Muscle layer of duodenum (tissue), 2 donors: ENCODE measurements at regions not wholly inside any gene's neighbourhood (a gene's known extent, or its start where the extent isn't known, plus 50 kb on each side); places are given as distances from the start of the nearest gene placed in this dataset.

Experiments used
- H3K27ac ChIP-seq: one replicate; pipeline ENCODE4 v1.7.0; 2013; ENCODE audit warnings: mild to moderate bottlenecking, low read length
- H3K27me3 ChIP-seq: one replicate; pipeline ENCODE4 v1.7.0; 2013; ENCODE audit warnings: low read depth, mild to moderate bottlenecking, control low read depth, low read length
- H3K36me3 ChIP-seq, 2 donors: one replicate each; pipeline ENCODE4 v1.7.0; 2013; ENCODE audit warnings: low read length in 2 of 2, control low read depth in 1 of 2, mild to moderate bottlenecking in 1 of 2; ENCODE audit not compliant: insufficient read depth in 2 of 2, control insufficient read depth in 1 of 2
- H3K4me1 ChIP-seq, 2 donors: one replicate each; pipeline ENCODE4 v1.7.0; 2013; ENCODE audit warnings: low read length in 2 of 2, mild to moderate bottlenecking in 2 of 2, control low read depth in 1 of 2, moderate library complexity in 1 of 2; ENCODE audit not compliant: insufficient read depth in 2 of 2, control insufficient read depth in 1 of 2
- H3K4me3 ChIP-seq, 2 donors: one replicate each; pipeline ENCODE4 v1.7.0; 2013; ENCODE audit warnings: low read length in 2 of 2, low read depth in 1 of 2, mild to moderate bottlenecking in 1 of 2
- H3K9me3 ChIP-seq, 2 donors: one replicate each; pipeline ENCODE4 v1.7.0; 2013; ENCODE audit warnings: low read length in 2 of 2, control low read depth in 1 of 2, mild to moderate bottlenecking in 1 of 2; ENCODE audit not compliant: control insufficient read depth in 1 of 2
- donor health status: healthy.

DNA sequence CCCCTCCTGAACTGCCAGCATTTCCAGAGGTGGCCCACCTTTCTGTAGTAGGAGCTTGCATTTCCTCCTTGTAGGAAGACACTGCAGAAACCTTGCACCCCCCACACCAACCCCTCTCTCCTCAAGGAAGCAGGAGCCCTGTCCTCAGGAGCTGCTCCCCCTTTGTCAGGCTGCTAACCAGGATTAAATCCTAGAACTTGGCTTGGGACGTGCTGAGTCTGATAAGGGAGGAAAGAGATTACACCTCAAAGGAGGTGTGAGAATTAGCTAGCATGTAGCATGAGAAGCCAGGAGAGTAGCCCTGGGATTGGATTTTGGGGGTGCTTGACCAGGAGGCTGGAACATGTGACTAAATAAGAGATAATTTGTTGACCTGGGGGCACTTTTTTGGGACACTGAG, 119.8 kb upstream of the ALDH1B1 start:
- no peaks in the 10 kb centered on the region for H3K4me1 ChIP-seq
- H3K36me3 ChIP-seq = no peaks in the 10 kb centered on the region
- H3K9me3 ChIP-seq = no peaks in the 10 kb centered on the region
- H3K27me3 ChIP-seq = no peaks in the 10 kb centered on the region
- H3K4me3 ChIP-seq = no peak overlapping the region
- H3K27ac ChIP-seq = no peak overlapping the region

DNA sequence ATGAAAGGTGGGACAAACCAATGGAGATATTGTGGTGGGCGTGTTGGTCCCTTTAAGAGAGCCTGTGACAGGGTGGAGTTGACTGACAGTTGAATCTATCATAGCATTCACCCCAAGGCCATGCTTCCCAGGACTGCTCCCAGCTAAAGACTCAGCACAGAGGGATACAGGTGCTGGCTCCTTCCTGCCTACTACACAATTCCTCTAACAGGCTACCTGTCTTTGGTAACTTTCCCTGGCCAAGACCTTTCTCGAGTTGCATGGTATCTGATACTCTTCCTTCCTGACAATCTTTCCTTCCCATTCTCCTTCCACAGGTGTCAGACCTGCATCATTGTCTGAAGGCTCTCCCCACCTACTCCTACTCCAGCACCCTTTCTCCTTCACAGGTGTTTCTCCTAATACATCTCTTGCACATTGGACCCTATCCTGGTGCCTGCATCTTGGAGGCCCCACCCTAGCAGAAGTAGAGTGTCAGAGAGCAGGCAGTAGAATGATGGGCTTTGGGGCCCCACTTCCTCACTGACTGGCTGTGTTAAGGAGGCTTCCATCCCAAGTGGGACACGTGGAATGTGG, 120.7 kb upstream of the ALDH1B1 start:
- H3K36me3 ChIP-seq = no peaks in the 10 kb centered on the region
- no peak overlapping the region for H3K4me3 ChIP-seq
- H3K4me1 ChIP-seq = no peaks in the 10 kb centered on the region
- no peak overlapping the region for H3K27ac ChIP-seq
- no peaks in the 10 kb centered on the region for H3K27me3 ChIP-seq
- no peaks in the 10 kb centered on the region for H3K9me3 ChIP-seq

DNA sequence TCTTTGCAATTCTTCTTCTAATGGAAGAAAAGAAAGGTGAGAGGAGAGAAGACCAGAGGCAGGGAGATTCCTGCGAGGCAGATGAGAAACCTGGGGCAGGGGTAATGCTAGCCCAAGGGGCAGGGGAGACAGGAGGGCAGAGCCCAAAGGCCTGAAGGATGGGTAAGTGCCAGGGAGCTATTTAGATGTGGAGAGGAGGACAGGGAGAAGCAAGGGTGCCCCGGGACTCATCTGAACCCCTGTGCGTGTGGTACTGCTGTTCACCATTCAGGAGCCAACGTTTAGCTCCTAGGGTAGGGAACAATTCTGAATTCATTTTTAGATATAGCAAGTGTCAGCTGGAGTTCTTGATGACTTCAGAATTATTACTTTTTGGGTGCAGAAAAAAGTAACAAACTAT, 122.7 kb upstream of the ALDH1B1 start:
- Histone ChIP-seq H3K4me3 (no peak overlapping the region), H3K36me3 (no peaks in the 10 kb centered on the region), H3K27ac (no peak overlapping the region), H3K27me3 (no peaks in the 10 kb centered on the region), H3K4me1 (no peaks in the 10 kb centered on the region), H3K9me3 (peaks cover 0 to 7% of the 10 kb centered on the region in 2 donors)

DNA sequence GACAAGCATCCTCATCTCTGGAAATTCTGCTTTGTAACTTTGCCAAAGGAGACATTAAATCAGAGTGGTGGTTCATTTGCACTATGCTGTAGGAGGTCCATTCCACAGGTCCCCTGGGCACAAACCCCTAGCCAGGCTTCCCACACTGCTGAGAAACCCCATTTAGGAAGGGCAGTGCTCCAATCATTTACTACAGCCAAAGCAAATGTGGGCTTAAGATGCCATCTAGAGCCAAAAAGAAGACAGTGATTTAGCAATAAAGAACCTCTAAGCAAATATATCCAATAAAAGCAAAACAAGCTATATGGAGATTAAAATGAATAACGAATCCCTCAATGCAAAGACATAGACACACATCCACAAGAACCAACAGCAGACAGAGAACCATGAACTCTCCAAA, 129.0 kb upstream of the ALDH1B1 start:
- H3K36me3 ChIP-seq = no peaks in the 10 kb centered on the region
- H3K27ac ChIP-seq = no peak overlapping the region
- H3K4me1 ChIP-seq = no peaks in the 10 kb centered on the region
- peaks cover 0 to 26% of the 10 kb centered on the region in 2 donors for H3K9me3 ChIP-seq
- H3K4me3 ChIP-seq = no peak overlapping the region
- H3K27me3 ChIP-seq = no peaks in the 10 kb centered on the region

DNA sequence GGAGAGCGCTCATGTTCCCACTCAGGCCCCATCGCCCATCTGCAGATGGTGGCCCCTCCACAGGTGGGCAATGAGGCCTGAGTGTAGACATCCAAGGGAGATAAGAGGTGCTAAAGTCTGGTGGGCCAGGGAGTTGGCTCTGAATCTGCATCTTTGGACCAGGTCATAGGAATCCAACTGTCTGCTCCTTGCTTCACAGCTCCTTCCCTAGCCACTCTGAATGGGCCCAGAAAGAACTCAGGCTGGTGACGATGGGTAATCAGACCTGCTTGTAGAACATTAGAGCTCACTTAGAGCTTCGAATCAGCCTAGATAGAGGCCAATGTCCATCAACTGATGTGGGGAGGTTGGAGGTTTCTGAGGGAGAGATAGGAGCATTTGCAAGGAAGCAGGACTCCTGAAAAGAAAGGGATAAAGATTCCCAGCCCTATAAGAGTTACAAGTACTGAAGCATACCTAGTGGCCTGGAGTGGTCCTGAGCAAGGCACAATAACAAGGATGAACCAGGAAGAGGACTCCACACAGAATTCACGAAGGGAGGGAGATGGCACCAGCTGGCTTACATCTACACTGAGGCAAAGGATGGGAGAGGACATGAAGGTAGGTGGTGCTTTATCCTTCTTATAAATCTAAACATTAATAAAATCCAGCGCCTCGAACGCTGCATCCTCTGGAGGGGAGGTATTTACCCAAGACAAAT, 132.8 kb upstream of the ALDH1B1 start:
- Histone ChIP-seq H3K9me3 (peaks cover 0 to 19% of the 10 kb centered on the region in 2 donors), H3K27me3 (no peaks in the 10 kb centered on the region), H3K4me3 (no peak overlapping the region), H3K27ac (no peak overlapping the region), H3K36me3 (no peaks in the 10 kb centered on the region), H3K4me1 (no peaks in the 10 kb centered on the region)

DNA sequence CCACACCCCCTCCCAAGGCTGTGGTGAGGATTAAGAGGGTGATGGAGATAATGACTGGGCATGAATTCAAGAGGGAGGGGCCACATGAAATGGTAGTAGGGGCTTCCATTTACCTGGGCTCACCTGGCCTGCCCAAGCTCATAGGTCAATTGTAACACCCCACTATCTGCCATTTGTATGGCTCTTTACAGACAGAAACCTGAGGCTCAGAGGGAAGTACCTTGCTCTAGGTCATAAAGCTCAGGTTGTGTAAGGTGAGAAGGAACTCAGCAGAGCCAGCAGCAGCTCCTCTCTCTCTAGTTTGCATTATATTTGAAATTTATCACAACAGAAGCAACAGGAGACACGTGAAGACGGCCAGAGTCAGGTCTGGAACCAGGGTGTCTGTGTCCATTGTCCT, 133.4 kb upstream of the ALDH1B1 start:
- Histone ChIP-seq H3K27ac (no peak overlapping the region), H3K36me3 (no peaks in the 10 kb centered on the region), H3K4me3 (no peak overlapping the region), H3K27me3 (no peaks in the 10 kb centered on the region), H3K4me1 (no peaks in the 10 kb centered on the region), H3K9me3 (peaks cover 0 to 14% of the 10 kb centered on the region in 2 donors)

DNA sequence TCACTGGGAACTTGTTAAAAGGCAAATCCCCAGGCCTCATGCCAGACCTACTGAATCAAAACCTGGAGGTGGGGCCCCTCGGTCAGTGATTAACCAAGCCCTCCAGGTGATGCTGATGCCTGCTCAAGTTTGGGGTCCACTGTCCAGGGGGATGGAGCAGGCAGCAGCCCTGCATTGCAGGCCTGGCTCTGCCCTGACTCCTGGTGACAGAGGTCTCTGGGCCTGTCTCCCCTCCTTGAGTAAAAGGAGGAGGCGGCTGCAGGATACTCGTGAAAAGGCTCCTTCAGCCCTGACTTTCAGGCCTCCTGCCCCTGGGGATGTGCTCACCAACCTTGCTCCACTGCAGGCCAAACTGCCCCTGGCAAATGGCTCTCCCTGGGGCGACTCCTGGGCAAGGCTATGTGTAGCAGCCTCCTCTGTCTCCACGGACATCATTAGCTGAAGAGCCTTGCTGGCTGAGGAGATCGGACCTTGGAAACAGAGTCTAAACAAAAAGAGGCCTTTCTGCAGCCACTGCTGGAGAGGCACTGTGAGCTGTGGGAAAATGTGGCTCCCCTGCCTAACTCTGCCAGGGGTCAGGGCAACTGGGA, 134.8 kb upstream of the ALDH1B1 start:
- no peaks in the 10 kb centered on the region for H3K27me3 ChIP-seq
- no peaks in the 10 kb centered on the region for H3K4me1 ChIP-seq
- peaks cover 0 to 4% of the 10 kb centered on the region in 2 donors for H3K9me3 ChIP-seq
- H3K4me3 ChIP-seq = no peak overlapping the region
- no peak overlapping the region for H3K27ac ChIP-seq
- no peaks in the 10 kb centered on the region for H3K36me3 ChIP-seq

DNA sequence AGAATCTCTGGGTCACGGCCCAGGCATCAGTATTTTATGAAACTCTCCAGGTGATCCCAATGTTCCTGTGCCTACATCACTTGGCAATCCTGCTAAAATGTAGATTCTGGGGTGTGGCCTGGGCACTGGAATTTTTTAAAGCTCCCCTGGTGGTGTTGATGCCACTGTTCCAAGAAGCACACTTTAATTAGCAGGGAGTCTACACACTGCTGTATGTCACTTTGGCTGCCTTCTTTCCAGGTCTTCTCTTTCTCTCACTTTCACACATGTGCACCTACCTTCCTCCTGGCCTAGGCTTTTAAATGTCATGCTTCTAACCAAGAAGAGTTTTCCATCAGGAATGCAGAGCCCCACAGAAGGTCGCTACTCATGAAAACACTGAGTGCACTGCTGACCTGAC, 136.0 kb upstream of the ALDH1B1 start:
- H3K36me3 ChIP-seq = no peaks in the 10 kb centered on the region
- no peak overlapping the region for H3K4me3 ChIP-seq

DNA sequence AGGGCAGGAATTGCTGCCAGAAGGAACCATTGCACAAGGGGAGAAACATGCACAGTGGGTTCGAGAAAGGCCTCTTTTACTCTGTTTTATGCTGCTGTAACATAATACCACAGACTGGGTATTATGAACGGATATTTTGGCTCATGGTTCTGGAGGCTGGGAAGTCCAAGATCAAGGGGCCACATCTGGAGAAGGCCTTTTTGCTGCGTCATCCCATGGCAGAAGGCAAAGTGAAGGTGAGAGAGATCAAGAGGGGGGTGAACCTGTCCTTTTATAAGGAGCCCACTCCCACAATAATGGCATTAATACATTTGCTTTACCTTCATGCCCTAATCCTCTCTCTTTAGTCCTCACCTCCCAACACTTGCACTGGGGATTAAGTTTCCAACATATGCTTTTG, 136.9 kb upstream of the ALDH1B1 start:
- Histone ChIP-seq H3K4me1 (no peaks in the 10 kb centered on the region), H3K9me3 (peaks cover 0 to 4% of the 10 kb centered on the region in 2 donors), H3K27me3 (no peaks in the 10 kb centered on the region)

More for the DNA sequence above, 136.0 kb upstream of the ALDH1B1 start:
- H3K9me3 ChIP-seq = peaks cover 0 to 4% of the 10 kb centered on the region in 2 donors
- no peaks in the 10 kb centered on the region for H3K4me1 ChIP-seq
- H3K27ac ChIP-seq = no peak overlapping the region
- H3K27me3 ChIP-seq = no peaks in the 10 kb centered on the region

DNA sequence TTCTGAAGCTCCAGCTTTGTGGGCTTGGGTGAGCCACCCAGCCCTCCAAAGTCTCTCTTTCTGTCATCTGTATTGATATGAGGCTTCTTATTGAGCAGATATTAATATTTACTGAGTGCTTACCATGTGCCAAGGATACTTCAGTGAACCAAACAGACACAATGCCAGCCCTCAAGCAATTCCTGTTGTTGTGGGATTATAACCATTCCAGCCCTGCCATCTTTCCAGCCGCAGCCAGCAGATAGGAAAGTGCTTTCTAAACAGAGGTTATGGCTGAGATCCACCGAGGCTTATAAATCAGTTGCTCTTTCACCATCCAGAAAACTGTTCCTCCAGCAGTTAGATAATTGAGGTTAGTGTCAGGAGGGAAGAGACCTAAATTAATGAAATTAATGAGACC, 137.7 kb upstream of the ALDH1B1 start:
- H3K9me3 ChIP-seq = no peaks in the 10 kb centered on the region
- no peak overlapping the region for H3K27ac ChIP-seq
- no peak overlapping the region for H3K4me3 ChIP-seq
- H3K4me1 ChIP-seq = no peaks in the 10 kb centered on the region
- no peaks in the 10 kb centered on the region for H3K27me3 ChIP-seq
- H3K36me3 ChIP-seq = no peaks in the 10 kb centered on the region

More for the DNA sequence above, 136.9 kb upstream of the ALDH1B1 start:
- no peak overlapping the region for H3K27ac ChIP-seq
- no peaks in the 10 kb centered on the region for H3K36me3 ChIP-seq
- no peak overlapping the region for H3K4me3 ChIP-seq

DNA sequence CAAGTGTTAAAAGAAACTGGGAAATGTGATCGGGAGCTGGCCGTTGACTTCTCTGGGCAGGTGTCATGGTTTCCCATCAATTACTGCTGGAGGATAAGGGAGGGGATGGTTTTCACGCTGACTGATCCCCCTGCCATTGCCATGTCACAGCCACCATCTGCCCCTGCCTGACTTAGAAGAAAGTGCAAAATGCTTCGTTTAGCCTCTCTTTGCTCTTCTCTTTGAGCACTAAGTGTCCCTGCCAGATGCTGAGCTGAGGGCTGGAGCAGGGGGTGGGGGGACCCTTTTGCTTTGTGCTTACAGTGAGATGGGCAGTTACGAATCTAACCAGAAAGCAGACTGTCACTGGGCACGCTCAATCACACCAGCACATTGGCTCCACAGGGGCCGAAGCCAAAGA, 138.4 kb upstream of the ALDH1B1 start:
- H3K4me1 ChIP-seq = no peaks in the 10 kb centered on the region
- H3K4me3 ChIP-seq = no peak overlapping the region
- no peaks in the 10 kb centered on the region for H3K36me3 ChIP-seq

More for the DNA sequence above, 138.4 kb upstream of the ALDH1B1 start:
- no peak overlapping the region for H3K27ac ChIP-seq
- H3K27me3 ChIP-seq = no peaks in the 10 kb centered on the region
- H3K9me3 ChIP-seq = no peaks in the 10 kb centered on the region
